Neural crest cell (in vitro differentiated cells): ENCODE measurements at regions not wholly inside any gene's neighbourhood (a gene's known extent, or its start where the extent isn't known, plus 50 kb on each side); places are given as distances from the start of the nearest gene placed in this dataset.
"Not testable (repeated sequence)": the region's sequence is repeated elsewhere in the genome, so short reads cannot be mapped to it uniquely, and the experiment has no call there.

Source experiments
- DNase-seq: peaks from one replicate; pipeline ENCODE4 v3.0.0; 2021; ENCODE audit warnings: low read depth, mixed read lengths, low spot score
- H3K27ac Mint-ChIP-seq: one replicate; pipeline ENCODE4 v1.8.0; 2021; ENCODE audit warnings: mild to moderate bottlenecking, mixed read lengths; ENCODE audit not compliant: unreplicated experiment
- H3K27me3 Mint-ChIP-seq: 2 replicates; pipeline ENCODE4 v1.8.0; 2021; ENCODE audit warnings: low read depth, mild to moderate bottlenecking, mixed read lengths
- H3K36me3 Mint-ChIP-seq: 2 replicates; pipeline ENCODE4 v1.8.0; 2021; ENCODE audit warnings: low read depth, mild to moderate bottlenecking, mixed read lengths
- H3K4me1 Mint-ChIP-seq: 2 replicates; pipeline ENCODE4 v1.8.0; 2021; ENCODE audit warnings: mixed read lengths
- H3K4me3 Mint-ChIP-seq: one replicate; pipeline ENCODE4 v1.8.0; 2021; ENCODE audit warnings: mild to moderate bottlenecking, mixed read lengths
- H3K9me3 Mint-ChIP-seq: 2 replicates; pipeline ENCODE4 v1.8.0; 2021; ENCODE audit warnings: mixed read lengths

GRCh38 chr16:88232401-88233258, 150.1 kb upstream of the ZNF469 start:
- not testable (repeated sequence) for H3K4me3 Mint-ChIP-seq, H3K9me3 Mint-ChIP-seq, H3K36me3 Mint-ChIP-seq, DNase-seq, H3K27me3 Mint-ChIP-seq, H3K4me1 Mint-ChIP-seq, H3K27ac Mint-ChIP-seq

DNA sequence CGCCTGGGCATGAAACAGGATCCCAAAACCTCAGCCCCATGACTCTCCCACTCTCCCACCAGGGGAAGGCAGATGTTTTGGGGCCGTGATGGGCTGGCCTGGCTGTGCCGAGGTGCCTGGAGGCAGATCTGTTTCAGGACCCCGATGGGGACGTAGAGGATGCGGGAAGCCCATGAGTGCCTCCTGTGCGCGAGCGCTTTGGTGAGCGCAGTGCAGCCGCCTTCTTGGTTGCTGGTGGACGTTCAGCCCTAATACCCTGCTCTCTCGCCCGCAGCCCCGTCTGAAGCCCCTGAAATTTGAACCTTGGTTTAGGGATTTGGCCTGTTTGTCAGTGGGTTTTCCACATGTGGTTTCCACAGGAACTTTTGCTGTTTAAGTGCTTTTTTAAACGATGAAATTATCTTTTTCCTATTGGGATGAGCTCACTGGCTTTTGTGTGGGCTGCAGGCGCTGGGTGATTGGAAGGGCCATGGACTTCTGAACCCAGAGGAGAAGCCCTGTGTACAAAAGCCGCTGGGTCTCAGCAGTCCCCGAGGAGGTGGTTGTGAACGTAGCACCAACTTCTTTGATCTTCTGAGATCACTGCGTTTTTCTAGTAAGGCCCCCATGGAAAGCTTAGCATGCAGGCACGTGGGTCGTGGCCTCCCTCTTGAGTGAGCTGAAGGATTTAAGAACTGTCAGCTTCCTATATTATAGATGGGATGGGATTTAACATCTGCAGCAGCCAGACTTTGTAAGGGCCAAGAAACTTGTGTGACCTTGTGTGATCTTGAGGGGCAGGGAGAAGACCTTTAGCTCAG, 148.9 kb upstream of the ZNF469 start:
- H3K36me3 Mint-ChIP-seq, H3K4me1 Mint-ChIP-seq, H3K9me3 Mint-ChIP-seq, H3K4me3 Mint-ChIP-seq, H3K27ac Mint-ChIP-seq, H3K27me3 Mint-ChIP-seq, DNase-seq: not testable (repeated sequence)

- DNase-seq, H3K36me3 Mint-ChIP-seq, H3K27me3 Mint-ChIP-seq, H3K4me1 Mint-ChIP-seq, H3K4me3 Mint-ChIP-seq, H3K27ac Mint-ChIP-seq, H3K9me3 Mint-ChIP-seq: not testable (repeated sequence)
These were observed 148.1 kb upstream of the ZNF469 start for GRCh38 chr16:88234421-88235271.

DNA sequence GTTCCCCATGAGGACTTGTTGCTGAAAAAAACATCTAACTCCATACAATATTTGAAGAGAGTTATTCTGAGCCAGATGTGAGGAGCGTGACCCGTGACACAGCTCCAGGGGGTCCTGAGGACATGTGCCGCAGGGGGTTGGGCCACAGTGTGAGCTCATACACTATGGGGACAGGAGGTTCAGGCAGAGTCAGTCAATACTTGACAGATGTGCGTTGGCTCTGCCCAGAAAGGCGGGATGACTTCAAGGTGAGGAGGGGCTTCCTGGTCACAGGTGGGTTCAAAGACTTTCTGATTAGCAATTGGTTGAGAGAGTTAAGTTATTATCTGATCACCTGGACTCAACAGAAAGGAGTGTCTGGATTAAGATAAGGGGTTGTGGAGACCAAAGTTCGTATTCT, 147.1 kb upstream of the ZNF469 start:
- H3K27ac Mint-ChIP-seq: peak overlapping the region; percentile 48
- H3K9me3 Mint-ChIP-seq, H3K36me3 Mint-ChIP-seq, H3K27me3 Mint-ChIP-seq, DNase-seq, H3K4me3 Mint-ChIP-seq: not testable (repeated sequence)
- peaks cover 10% of the 10 kb centered on the region for H3K4me1 Mint-ChIP-seq

- not testable (repeated sequence) for H3K36me3 Mint-ChIP-seq, H3K27ac Mint-ChIP-seq, DNase-seq, H3K9me3 Mint-ChIP-seq, H3K27me3 Mint-ChIP-seq, H3K4me3 Mint-ChIP-seq
- H3K4me1 Mint-ChIP-seq: peaks cover 10% of the 10 kb centered on the region
These were observed 146.5 kb upstream of the ZNF469 start for GRCh38 chr16:88236229-88236628.

DNA sequence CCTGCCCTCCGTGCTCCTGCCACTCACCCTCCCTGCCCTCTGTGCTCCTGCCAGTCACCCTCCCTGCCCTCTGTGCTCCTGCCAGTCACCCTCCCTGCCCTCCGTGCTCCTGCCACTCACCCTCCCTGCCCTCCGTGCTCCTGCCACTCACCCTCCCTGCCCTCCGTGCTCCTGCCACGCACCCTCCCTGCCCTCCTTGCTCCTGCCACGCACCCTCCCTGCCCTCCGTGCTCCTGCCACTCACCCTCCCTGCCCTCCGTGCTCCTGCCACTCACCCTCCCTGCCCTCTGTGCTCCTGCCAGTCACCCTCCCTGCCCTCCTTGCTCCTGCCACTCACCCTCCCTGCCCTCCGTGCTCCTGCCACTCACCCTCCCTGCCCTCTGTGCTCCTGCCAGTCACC, 145.4 kb upstream of the ZNF469 start:
- not testable (repeated sequence) for H3K4me3 Mint-ChIP-seq, DNase-seq, H3K27me3 Mint-ChIP-seq, H3K27ac Mint-ChIP-seq, H3K36me3 Mint-ChIP-seq, H3K9me3 Mint-ChIP-seq
- peaks cover 10% of the 10 kb centered on the region for H3K4me1 Mint-ChIP-seq

GRCh38 chr16:88237761-88238415, 144.9 kb upstream of the ZNF469 start:
- not testable (repeated sequence) for H3K4me3 Mint-ChIP-seq, H3K27me3 Mint-ChIP-seq, H3K36me3 Mint-ChIP-seq, H3K9me3 Mint-ChIP-seq, H3K27ac Mint-ChIP-seq, DNase-seq
- peaks cover 10% of the 10 kb centered on the region for H3K4me1 Mint-ChIP-seq

- H3K27me3 Mint-ChIP-seq, DNase-seq, H3K9me3 Mint-ChIP-seq, H3K36me3 Mint-ChIP-seq, H3K27ac Mint-ChIP-seq, H3K4me3 Mint-ChIP-seq: not testable (repeated sequence)
- peaks cover 10% of the 10 kb centered on the region for H3K4me1 Mint-ChIP-seq
These were observed 144.0 kb upstream of the ZNF469 start for GRCh38 chr16:88238732-88239274.

DNA sequence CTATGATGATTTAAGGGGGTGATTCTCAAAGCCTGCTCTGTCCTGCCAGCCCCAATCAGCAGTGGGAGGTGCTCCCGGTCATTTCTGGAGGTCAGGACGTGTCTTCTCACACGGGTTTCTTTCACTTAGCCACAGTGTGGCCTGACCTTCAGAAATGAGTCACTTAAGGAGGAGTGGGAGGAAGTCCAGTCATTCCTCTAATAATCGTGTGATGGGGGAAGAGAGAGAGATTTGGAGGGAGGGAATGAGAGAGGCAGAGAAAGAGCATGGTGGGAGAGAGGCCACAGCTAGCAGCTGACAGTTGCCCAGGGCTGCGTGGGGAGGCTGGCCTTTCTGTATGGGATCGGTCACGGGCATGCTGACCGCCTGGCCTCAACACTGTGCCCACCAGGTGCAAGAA, 142.6 kb upstream of the ZNF469 start:
- not testable (repeated sequence) for H3K27me3 Mint-ChIP-seq, H3K36me3 Mint-ChIP-seq, H3K4me3 Mint-ChIP-seq, DNase-seq, H3K4me1 Mint-ChIP-seq, H3K27ac Mint-ChIP-seq
- H3K9me3 Mint-ChIP-seq: peaks cover 11% of the 10 kb centered on the region

DNA sequence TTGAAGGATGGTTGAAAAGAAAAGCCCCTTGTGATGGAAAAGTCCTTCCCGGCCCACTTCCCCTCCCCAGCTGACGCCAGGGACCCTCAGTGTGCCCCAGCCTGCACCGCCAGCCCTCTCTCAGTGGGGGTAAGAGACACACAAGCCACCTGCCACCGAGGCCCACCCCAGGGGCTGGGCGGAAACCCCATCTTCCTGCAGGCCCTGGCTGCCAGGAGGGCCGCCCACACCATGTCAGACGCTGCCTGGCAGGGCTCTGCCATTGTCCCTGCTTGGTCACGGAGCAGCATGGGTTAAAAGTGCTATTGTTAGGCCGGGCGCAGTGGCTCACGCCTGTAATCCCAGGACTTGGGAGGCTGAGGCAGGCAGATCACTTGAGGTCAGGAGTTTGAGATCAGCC, 142.0 kb upstream of the ZNF469 start:
- not testable (repeated sequence) for H3K4me3 Mint-ChIP-seq, DNase-seq, H3K4me1 Mint-ChIP-seq, H3K27me3 Mint-ChIP-seq, H3K27ac Mint-ChIP-seq, H3K36me3 Mint-ChIP-seq
- peaks cover 12% of the 10 kb centered on the region for H3K9me3 Mint-ChIP-seq

DNA sequence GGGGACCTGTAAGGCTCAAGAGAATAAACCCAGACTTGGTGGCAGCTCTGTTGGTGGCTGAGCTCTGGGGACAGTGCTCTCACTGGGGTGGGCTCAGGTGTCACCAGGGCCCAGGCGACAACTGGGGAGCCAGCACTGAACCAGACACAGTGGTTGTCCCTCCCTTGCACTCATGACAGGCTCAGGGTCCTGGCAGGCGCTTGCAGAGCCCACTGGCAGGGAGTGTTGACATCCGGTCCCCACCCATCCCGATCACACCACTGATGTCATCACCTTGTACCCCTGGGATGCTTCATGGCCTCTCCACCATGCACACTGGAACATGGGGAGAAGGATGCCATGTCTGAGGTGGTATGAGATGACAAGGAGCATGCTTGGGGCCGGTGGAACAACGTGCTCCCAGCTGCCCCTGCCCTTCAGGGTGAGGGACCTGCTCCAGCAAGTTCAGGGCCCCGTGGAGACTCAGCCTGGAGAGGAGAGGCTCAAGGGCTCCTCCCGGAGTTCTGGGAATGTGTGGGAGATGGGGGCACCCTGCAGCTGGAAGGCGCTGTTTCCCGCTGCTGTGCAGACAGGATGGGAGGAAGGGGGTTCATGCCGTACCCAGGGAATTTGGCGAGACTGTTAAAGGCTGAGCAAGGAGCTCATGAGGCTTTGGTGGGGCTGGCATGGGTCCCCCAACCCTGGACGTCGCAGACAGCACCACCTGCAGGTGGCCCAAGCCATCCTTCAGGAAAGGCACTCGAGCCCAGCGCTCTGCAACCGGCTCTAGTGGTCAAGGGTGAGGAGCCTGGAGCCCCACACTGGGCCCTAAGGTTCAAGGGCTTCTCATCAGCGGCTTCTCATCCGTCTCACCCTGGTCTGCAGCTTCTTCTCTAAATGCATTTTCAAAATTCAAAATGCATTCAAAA, 141.1 kb upstream of the ZNF469 start:
- DNase-seq, H3K4me3 Mint-ChIP-seq, H3K27me3 Mint-ChIP-seq, H3K4me1 Mint-ChIP-seq, H3K36me3 Mint-ChIP-seq, H3K27ac Mint-ChIP-seq: not testable (repeated sequence)
- H3K9me3 Mint-ChIP-seq: peaks cover 13% of the 10 kb centered on the region
